ENCODE measurements at regions not wholly inside any gene's neighbourhood (a gene's known extent, or its start where the extent isn't known, plus 50 kb on each side); places are given as distances from the start of the nearest gene placed in this dataset.

DNA sequence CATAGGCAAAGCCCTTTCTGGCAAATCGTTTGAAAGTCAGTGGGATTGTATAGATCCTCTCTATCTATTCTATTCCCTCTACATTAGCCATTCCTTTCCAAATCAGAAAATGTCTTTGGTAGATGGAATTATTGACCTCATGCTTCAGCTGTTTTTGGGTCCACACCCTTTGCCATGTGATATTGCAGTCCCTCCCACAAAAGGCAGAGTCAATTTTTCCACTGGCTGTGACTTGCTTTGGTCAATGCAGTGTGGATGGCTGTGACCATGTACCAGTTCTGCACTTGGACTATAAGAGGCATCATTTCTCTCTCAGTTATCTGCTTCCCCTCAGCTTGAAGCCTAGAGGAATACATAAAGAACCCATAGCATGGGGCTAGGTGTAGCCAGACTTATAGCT is 332.9 kb downstream of the PTEN start:
- intact Hi-C loops (cut with DNase I): no loop called here
- FAIRE-seq (no peak), DNase-seq (no peak)
- Histone ChIP-seq H3K27me3 (ENCODE audit: control insufficient read depth, insufficient read depth, low read length) (no peaks in the 10 kb centered on the region), H3K36me3 (ENCODE audit: control insufficient read depth in 2 of 3, insufficient read depth in 3 of 3, low read length in 3 of 3) (no peaks in the 10 kb centered on the region), H3K9ac (ENCODE audit: low read length in 3 of 3) (no peak overlapping the region), H3K4me3 (ENCODE audit: low read length in 3 of 3) (no peak overlapping the region), H3K4me1 (ENCODE audit: control insufficient read depth in 2 of 3, insufficient read depth in 2 of 3, low read depth in 1 of 3, low read length in 3 of 3) (no peaks in the 10 kb centered on the region), H3K27ac (ENCODE audit: low read depth in 2 of 2, low read length in 2 of 2) (no peak overlapping the region), H3K9me3 (ENCODE audit: control insufficient read depth in 2 of 3, insufficient read depth in 1 of 3, low read length in 3 of 3) (no peaks in the 10 kb centered on the region)
- TF ChIP-seq, protein P1, sequence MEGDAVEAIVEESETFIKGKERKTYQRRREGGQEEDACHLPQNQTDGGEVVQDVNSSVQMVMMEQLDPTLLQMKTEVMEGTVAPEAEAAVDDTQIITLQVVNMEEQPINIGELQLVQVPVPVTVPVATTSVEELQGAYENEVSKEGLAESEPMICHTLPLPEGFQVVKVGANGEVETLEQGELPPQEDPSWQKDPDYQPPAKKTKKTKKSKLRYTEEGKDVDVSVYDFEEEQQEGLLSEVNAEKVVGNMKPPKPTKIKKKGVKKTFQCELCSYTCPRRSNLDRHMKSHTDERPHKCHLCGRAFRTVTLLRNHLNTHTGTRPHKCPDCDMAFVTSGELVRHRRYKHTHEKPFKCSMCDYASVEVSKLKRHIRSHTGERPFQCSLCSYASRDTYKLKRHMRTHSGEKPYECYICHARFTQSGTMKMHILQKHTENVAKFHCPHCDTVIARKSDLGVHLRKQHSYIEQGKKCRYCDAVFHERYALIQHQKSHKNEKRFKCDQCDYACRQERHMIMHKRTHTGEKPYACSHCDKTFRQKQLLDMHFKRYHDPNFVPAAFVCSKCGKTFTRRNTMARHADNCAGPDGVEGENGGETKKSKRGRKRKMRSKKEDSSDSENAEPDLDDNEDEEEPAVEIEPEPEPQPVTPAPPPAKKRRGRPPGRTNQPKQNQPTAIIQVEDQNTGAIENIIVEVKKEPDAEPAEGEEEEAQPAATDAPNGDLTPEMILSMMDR (IDR thresholded peaks at IDR 0.05; ENCODE audit: borderline replicate concordance, extremely low read depth, insufficient read depth): no peak

DNA sequence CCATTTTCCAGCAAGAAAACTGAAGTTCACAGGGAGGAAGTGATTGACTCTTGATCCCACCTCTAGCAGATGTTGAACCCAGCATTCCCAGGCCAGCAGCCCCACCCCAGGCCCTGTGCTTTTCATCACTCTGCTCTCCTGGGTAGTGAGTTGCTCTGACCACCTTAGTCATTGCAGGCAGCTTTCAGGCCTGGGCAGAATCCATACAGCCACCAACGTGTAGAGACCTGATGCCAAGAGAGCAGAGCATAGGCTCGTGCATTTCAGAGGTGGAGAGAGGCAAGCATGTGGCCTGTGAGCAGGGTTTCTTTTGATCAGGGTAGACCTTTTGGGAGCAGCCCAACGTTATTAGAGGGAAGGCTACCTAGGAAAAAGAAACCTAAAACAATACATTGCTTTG is 334.6 kb downstream of the PTEN start:
- H3K27ac ChIP-seq (ENCODE audit: low read depth in 2 of 2, low read length in 2 of 2): no peak overlapping the region
- no peak overlapping the region for H3K4me3 ChIP-seq (ENCODE audit: low read length in 3 of 3)
- no peak for FAIRE-seq
- TF ChIP-seq, protein P1 (IDR thresholded peaks at IDR 0.05; ENCODE audit: borderline replicate concordance, extremely low read depth, insufficient read depth): no peak
- intact Hi-C loops (cut with DNase I): no loop called here
- no peaks in the 10 kb centered on the region for H3K27me3 ChIP-seq (ENCODE audit: control insufficient read depth, insufficient read depth, low read length)
- no peaks in the 10 kb centered on the region for H3K9me3 ChIP-seq (ENCODE audit: control insufficient read depth in 2 of 3, insufficient read depth in 1 of 3, low read length in 3 of 3)
- H3K9ac ChIP-seq (ENCODE audit: low read length in 3 of 3): no peak overlapping the region
- DNase-seq: no peak
- H3K36me3 ChIP-seq (ENCODE audit: control insufficient read depth in 2 of 3, insufficient read depth in 3 of 3, low read length in 3 of 3): no peaks in the 10 kb centered on the region
- no peaks in the 10 kb centered on the region for H3K4me1 ChIP-seq (ENCODE audit: control insufficient read depth in 2 of 3, insufficient read depth in 2 of 3, low read depth in 1 of 3, low read length in 3 of 3)

DNA sequence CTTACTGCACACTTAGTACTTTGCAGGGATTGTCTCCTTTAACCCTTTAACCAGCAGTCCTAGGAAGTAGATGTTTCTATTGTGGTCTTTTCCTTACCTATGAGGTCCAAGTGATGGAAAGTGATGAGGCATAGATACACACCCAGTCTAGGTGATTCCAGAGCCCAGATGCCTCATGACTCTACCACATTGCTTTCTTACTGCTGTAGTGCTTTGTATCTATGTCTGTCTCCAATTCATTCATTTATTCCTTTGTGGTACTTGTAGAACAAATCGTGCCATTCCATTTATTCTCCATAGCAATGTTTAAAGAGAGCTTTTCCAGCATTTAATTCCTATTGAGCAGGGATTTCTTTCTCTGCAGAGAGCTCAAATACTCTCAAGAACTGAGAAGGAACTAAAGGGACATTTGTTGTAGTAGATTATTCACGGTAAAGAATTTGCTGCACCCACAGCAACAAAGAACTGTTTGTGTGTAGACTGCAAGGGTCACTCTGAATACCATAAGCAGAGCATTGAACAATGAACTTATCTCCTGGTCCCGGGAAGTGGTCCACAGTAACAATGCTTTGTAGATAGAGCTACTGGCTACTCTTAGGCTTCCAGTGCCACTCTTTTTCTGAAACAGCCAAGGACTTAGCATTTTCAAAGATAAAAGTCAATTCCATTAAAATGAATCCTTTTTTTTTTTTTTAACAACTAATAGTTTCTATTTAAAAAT is 337.0 kb downstream of the PTEN start:
- Histone ChIP-seq H3K4me1 (ENCODE audit: control insufficient read depth in 2 of 3, insufficient read depth in 2 of 3, low read depth in 1 of 3, low read length in 3 of 3) (no peaks in the 10 kb centered on the region), H3K4me3 (ENCODE audit: low read length in 3 of 3) (no peak overlapping the region), H3K36me3 (ENCODE audit: control insufficient read depth in 2 of 3, insufficient read depth in 3 of 3, low read length in 3 of 3) (no peaks in the 10 kb centered on the region), H3K9me3 (ENCODE audit: control insufficient read depth in 2 of 3, insufficient read depth in 1 of 3, low read length in 3 of 3) (no peaks in the 10 kb centered on the region), H3K27me3 (ENCODE audit: control insufficient read depth, insufficient read depth, low read length) (no peaks in the 10 kb centered on the region), H3K27ac (ENCODE audit: low read depth in 2 of 2, low read length in 2 of 2) (no peak overlapping the region), H3K9ac (ENCODE audit: low read length in 3 of 3) (no peak overlapping the region)
- intact Hi-C loops (cut with DNase I): no loop called here
- TF ChIP-seq, protein P1 (IDR thresholded peaks at IDR 0.05; ENCODE audit: borderline replicate concordance, extremely low read depth, insufficient read depth): no peak
- DNase-seq (no peak), FAIRE-seq (no peak)

Measured in kidney (tissue), 13 donors.